Spleen (tissue), 11 donors: ENCODE measurements at regions not wholly inside any gene's neighbourhood (a gene's known extent, or its start where the extent isn't known, plus 50 kb on each side); places are given as distances from the start of the nearest gene placed in this dataset.

Experiments
- DNase-seq: peaks from one replicate; pipeline ENCODE4 v3.0.0-alpha.2; 2020
- H3K27ac ChIP-seq, 8 donors: fragments of 200-600 bp; sonication (generic) in 7 of 8; 1 replicate in 4 of 8; 2 replicates in 4 of 8; pipeline versions ENCODE4 v1.5.0 to v1.8.0; 2016 to 2021; ENCODE audit warnings: inconsistent platforms in 4 of 8, mild to moderate bottlenecking in 4 of 8, moderate library complexity in 1 of 8
- H3K27me3 ChIP-seq, 7 donors: fragments of 200-600 bp; sonication (generic) in 6 of 7; replicated peaks in 1 of 7; 1 replicate in 4 of 7; 2 replicates in 3 of 7; pipeline versions ENCODE4 v1.5.0 to v1.8.0; 2016 to 2021; ENCODE audit warnings: inconsistent platforms in 3 of 7, mild to moderate bottlenecking in 1 of 7
- H3K36me3 ChIP-seq, 6 donors: fragments of 200-600 bp; sonication (generic) in 5 of 6; 1 replicate in 4 of 6; 2 replicates in 2 of 6; pipeline versions ENCODE4 v1.5.0 to v1.8.0; 2016 to 2021; ENCODE audit warnings: inconsistent platforms in 2 of 6
- H3K4me1 ChIP-seq, 6 donors: fragments of 200-600 bp; sonication (generic) in 5 of 6; 1 replicate in 3 of 6; 2 replicates in 3 of 6; pipeline versions ENCODE4 v1.5.0 to v1.8.0; 2016 to 2021; ENCODE audit warnings: inconsistent platforms in 3 of 6
- H3K4me3 ChIP-seq, 8 donors: fragments of 200-600 bp; sonication (generic) in 7 of 8; 1 replicate in 4 of 8; 2 replicates in 4 of 8; pipeline versions ENCODE4 v1.5.0 to v1.8.0; 2016 to 2021; ENCODE audit warnings: inconsistent platforms in 4 of 8, mild to moderate bottlenecking in 4 of 8, moderate library complexity in 2 of 8
- H3K9me3 ChIP-seq, 8 donors: fragments of 200-600 bp; sonication (generic) in 7 of 8; 1 replicate in 4 of 8; 2 replicates in 4 of 8; pipeline versions ENCODE4 v1.5.0 to v1.8.0; 2016 to 2021; ENCODE audit warnings: inconsistent platforms in 4 of 8
- POLR2A ChIP-seq, 3 donors: fragments of 450-650 bp; IDR thresholded peaks; one replicate each; pipeline ENCODE4 v1.5.1; 2017; ENCODE audit warnings: antibody characterized with exemption in 3 of 3, mild to moderate bottlenecking in 1 of 3
- POLR2AphosphoS5 ChIP-seq, 3 donors: sonication (generic); formaldehyde crosslinking; IDR thresholded peaks; one replicate each; pipeline ENCODE4 v1.5.1; 2017; ENCODE audit warnings: antibody characterized with exemption in 3 of 3
- WGBS, 5 donors: extraction: QIAGEN DNeasy Blood & Tissue Kit in 3 of 5; methylation state at CpG; one replicate each; pipeline versions ENCODE4 v1.1.5 to v1.1.7; 2013 to 2018; 5-methylcytosine and 5-hydroxymethylcytosine counted together
- intact Hi-C: fragments of 100-400 bp; cut with DNase I; formaldehyde crosslinking; loops from one replicate; pipeline ENCODE4 v1.15.0; 2023; ENCODE audit warnings: low total_unique reads
- TF ChIP-seq, protein P1 (sequence below), 11 experiments: fragments of 200-600 bp in 7 of 11; fragments of 450-650 bp in 4 of 11; sonication (generic) in 4 of 11; IDR thresholded peaks in 8 of 11; conservative IDR thresholded peaks in 3 of 11; 1 replicate in 7 of 11; 2 replicates in 4 of 11; pipeline versions ENCODE4 v1.4.0 to v1.8.0; 2016 to 2021; ENCODE audit warnings: antibody characterized with exemption in 11 of 11, inconsistent platforms in 4 of 11, mild to moderate bottlenecking in 1 of 11
- donor health status: healthy with polysubstance abuse.
- donor health status: DM: no; HTN: no; CAD: no; lungs with moderate emphysema.
- donor health status: DM: no; HTN: no; CAD: no.
- donor health status: Bipolar disorder and iron deficiency.
- donor health status: healthy.
- donor health status: DM: no; HTN: no; CAD: no.
- donor health status: DM: yes; HTN: yes; CAD: no.

DNA sequence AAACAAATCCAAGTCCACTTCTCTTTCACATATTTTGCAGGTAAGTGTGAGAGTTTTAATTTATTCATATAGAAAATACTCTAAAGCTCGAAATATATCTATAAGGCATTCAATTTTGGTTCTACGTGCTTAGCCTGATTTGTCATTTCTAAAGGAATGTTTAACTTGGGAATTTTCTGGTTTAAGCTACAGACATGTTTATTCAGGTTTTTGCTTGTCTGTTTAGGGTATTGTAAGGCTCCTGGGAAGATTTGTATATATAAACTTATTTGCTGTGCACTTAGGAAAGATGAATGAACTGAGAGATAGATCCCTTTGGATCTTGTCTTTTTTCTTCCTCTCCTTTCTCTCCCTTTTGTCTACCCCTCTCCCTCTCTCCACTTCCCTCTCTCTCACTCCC is 185.9 kb upstream of the NEIL3 start:
- TF ChIP-seq POLR2A (IDR thresholded peaks at IDR 0.05) (no peak), POLR2AphosphoS5 (IDR thresholded peaks at IDR 0.05) (no peak)
- TF ChIP-seq, protein P1, sequence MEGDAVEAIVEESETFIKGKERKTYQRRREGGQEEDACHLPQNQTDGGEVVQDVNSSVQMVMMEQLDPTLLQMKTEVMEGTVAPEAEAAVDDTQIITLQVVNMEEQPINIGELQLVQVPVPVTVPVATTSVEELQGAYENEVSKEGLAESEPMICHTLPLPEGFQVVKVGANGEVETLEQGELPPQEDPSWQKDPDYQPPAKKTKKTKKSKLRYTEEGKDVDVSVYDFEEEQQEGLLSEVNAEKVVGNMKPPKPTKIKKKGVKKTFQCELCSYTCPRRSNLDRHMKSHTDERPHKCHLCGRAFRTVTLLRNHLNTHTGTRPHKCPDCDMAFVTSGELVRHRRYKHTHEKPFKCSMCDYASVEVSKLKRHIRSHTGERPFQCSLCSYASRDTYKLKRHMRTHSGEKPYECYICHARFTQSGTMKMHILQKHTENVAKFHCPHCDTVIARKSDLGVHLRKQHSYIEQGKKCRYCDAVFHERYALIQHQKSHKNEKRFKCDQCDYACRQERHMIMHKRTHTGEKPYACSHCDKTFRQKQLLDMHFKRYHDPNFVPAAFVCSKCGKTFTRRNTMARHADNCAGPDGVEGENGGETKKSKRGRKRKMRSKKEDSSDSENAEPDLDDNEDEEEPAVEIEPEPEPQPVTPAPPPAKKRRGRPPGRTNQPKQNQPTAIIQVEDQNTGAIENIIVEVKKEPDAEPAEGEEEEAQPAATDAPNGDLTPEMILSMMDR (IDR thresholded peaks at IDR 0.05 in 8 of 11, conservative IDR thresholded peaks at IDR 0.05 in 3 of 11) = no peak
- WGBS, 5 donors = 66 to 85% (median 78%) methylated on average over 2 of the region's 2 CpGs

DNA sequence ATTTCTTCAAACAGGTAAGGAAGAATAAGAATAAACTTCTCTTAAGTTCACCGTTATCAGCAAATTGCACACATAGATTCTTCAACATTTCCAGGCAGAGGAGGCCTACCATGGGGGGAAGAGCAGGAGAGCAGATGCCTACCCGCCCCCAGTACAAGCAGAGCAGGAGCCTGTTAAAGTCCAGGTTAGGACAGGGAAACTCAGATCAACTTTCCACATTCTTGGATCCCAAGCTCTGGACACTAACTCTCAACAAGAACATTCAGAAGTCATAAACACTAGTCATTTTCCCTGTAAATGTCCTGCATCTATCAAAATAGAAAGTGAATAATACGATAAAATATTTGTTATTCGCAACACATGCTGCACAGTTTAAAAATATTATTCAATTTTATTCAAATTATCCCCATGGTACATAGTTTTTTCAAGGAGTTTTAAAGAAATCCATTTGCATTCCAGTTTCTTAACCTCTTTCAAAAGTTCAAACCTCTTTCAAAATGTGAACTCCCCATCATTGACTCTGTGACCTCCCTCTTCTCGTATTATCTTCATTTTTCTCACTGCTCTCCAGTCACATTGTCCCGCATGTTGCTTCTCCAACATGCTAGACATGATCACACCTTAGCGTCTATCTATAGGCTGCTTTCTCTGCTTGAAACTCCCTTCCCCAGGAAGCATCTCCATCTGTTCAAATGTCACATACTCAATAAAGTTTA is 185.2 kb upstream of the NEIL3 start:
- no peaks in the 10 kb centered on the region for H3K36me3 ChIP-seq
- intact Hi-C loops = no loop called here
- H3K27ac ChIP-seq = no peak overlapping the region
- H3K4me1 ChIP-seq = no peaks in the 10 kb centered on the region
- no peak for TF ChIP-seq POLR2A (IDR thresholded peaks at IDR 0.05)
- no peak for TF ChIP-seq POLR2AphosphoS5 (IDR thresholded peaks at IDR 0.05)
- TF ChIP-seq, protein P1 (IDR thresholded peaks at IDR 0.05 in 8 of 11, conservative IDR thresholded peaks at IDR 0.05 in 3 of 11) = no peak
- no peak overlapping the region for H3K4me3 ChIP-seq
- DNase-seq = no peak
- no peaks in the 10 kb centered on the region for H3K27me3 ChIP-seq
- 71 to 83% (median 81%) methylated on average over 7 of the region's 7 CpGs for WGBS, 5 donors
- peaks cover 0 to 45% (median 29%) of the 10 kb centered on the region in 8 donors for H3K9me3 ChIP-seq

More for the DNA sequence above, 185.9 kb upstream of the NEIL3 start:
- H3K36me3 ChIP-seq = no peaks in the 10 kb centered on the region
- H3K9me3 ChIP-seq = peaks cover 0 to 38% (median 22%) of the 10 kb centered on the region in 8 donors
- intact Hi-C loops = no loop called here
- H3K4me1 ChIP-seq = no peaks in the 10 kb centered on the region
- no peak overlapping the region for H3K4me3 ChIP-seq
- H3K27ac ChIP-seq = no peak overlapping the region
- no peaks in the 10 kb centered on the region for H3K27me3 ChIP-seq
- DNase-seq = no peak

DNA sequence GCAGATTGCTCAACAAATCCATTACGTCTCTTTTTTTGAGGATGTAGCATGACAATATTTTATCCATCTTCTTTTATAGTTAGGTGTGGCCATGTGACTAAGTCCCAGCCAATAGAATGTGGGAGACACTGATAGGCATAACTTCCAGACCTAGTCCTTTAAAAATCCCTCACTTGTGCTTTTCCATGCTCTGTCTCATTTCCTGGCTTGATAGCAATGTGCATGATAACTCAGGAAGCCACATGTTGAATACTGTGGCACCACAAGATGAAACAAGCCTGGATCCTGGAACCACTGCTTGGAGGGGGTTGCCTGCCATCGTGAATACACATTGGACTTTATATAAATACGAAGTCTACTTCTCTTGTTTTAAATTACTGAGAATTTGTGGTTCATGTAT is 184.0 kb upstream of the NEIL3 start:
- WGBS, 5 donors = 70 to 92% (median 80%) methylated on average over 3 of the region's 3 CpGs
- Histone ChIP-seq H3K4me1 (no peaks in the 10 kb centered on the region), H3K4me3 (no peak overlapping the region), H3K27me3 (no peaks in the 10 kb centered on the region), H3K36me3 (no peaks in the 10 kb centered on the region), H3K9me3 (peaks cover 0 to 45% (median 29%) of the 10 kb centered on the region in 8 donors), H3K27ac (no peak overlapping the region)
- TF ChIP-seq, protein P1 (IDR thresholded peaks at IDR 0.05 in 8 of 11, conservative IDR thresholded peaks at IDR 0.05 in 3 of 11) = no peak
- intact Hi-C loops = no loop called here
- DNase-seq = no peak

DNA sequence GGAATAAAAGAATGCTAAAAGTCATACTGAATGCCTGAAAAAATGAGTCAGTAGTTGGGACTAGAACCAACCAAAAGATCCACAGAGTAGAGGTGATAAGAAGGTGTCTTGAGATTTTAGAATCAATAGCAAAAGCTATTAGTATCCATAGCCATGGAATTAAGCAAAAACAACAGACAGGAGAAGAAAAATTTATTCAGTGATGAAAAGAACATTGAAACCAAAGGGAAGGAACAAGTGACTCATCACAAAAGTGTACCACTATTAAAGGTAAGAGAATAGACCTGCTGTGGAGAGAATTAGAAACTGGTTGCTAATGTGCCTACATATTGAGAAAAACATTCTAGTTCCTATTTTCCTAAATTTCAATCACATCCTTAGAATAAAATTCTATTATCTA is 182.0 kb upstream of the NEIL3 start:
- intact Hi-C loops = no loop called here
- H3K27ac ChIP-seq = no peak overlapping the region
- DNase-seq = no peak
- H3K36me3 ChIP-seq = no peaks in the 10 kb centered on the region
- no peak for TF ChIP-seq POLR2AphosphoS5 (IDR thresholded peaks at IDR 0.05)
- TF ChIP-seq, protein P1 (IDR thresholded peaks at IDR 0.05 in 8 of 11, conservative IDR thresholded peaks at IDR 0.05 in 3 of 11) = no peak
- H3K4me1 ChIP-seq = no peaks in the 10 kb centered on the region
- H3K27me3 ChIP-seq = no peaks in the 10 kb centered on the region
- H3K4me3 ChIP-seq = no peak overlapping the region
- H3K9me3 ChIP-seq = peaks cover 0 to 41% (median 24%) of the 10 kb centered on the region in 8 donors
